LNCaP clone FGC (cell line): ENCODE measurements at regions not wholly inside any gene's neighbourhood (a gene's known extent, or its start where the extent isn't known, plus 50 kb on each side); places are given as distances from the start of the nearest gene placed in this dataset.

Experiments
- DNase-seq: peaks from one replicate; pipeline ENCODE4 v3.0.0-alpha.2; 2011; ENCODE audit warnings: low read depth
- H3K4me3 ChIP-seq: 2 replicates; pipeline ENCODE4 v1.5.1; 2011; ENCODE audit warnings: mild to moderate bottlenecking, low read depth, low read length, control low read depth
- CTCF ChIP-seq: IDR thresholded peaks from 2 replicates; pipeline ENCODE4 v1.5.1; 2012; ENCODE audit warnings: mild to moderate bottlenecking; ENCODE audit not compliant: control insufficient read depth, insufficient read depth; ENCODE audit errors: extremely low read depth

DNA sequence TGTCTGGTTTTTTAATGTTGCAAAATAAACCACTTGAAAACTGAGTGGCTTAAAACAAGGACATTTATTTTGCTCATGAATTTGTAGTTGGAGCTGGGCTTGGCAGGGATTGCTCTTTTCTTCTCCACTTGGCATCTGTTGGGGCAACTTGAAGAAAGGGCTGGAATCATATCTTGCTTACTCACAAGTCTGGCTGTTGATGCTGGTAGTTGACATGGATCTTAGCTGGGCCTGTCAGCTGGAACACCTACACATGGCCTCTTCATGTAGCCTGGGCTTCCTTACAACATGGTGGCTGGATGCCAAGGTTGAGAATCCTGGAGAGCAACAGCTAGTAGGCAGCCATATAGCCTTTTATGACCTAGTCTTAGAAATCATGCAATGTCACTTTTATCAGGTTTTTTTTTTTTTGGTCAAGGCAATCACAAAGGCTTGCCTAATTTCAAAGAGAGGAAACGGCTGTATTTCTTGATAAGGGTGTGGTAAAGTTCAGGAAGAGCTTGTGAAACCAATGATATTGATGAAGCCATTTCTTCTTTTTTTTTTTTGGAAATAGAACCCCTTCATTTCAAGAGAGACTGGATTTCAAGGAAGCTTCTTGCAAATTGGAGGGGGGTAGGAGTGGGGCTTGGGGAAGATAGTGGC lies 262.1 kb downstream of the IL20RB start:
- no peak for DNase-seq
- TF ChIP-seq CTCF: no peak
- no peak overlapping the region for H3K4me3 ChIP-seq

DNA sequence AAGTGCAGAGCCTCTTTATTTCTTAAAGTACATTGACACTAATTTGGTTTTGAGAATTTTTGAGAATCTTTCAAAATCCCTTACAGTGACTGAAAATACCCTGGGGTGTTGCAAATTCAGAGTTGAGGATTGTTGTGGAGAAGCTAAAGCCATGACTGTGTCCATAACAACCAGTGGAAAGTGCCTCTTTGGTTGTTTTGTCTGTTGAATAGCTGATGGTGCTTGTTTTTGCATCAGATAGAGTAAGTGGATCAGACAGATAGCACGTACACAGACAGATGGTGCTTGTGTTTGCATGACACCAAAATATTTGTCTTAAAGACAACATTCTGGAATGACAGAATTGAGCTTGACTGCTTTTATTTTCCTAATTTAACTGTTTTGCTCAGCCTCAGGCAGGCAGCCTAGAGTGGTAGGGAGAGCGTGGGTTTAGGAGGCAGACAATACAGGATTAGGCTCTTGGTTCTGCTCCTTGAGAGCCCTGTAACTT lies 265.0 kb downstream of the IL20RB start:
- no peak overlapping the region for H3K4me3 ChIP-seq
- no peak for DNase-seq
- no peak for TF ChIP-seq CTCF

- no peak for DNase-seq
- H3K4me3 ChIP-seq: no peak overlapping the region
- TF ChIP-seq CTCF: no peak
Measured at GRCh38 chr3:137224464-137224863, 266.7 kb downstream of the IL20RB start.

- no peak for TF ChIP-seq CTCF
- H3K4me3 ChIP-seq: no peak overlapping the region
- no peak for DNase-seq
Measured at GRCh38 chr3:137242836-137243400, 285.1 kb downstream of the IL20RB start.

GRCh38 chr3:137246491-137246890 lies 288.7 kb downstream of the IL20RB start:
- no peak for DNase-seq
- no peak overlapping the region for H3K4me3 ChIP-seq
- no peak for TF ChIP-seq CTCF

GRCh38 chr3:137249311-137249940 lies 291.6 kb downstream of the IL20RB start:
- no peak for DNase-seq
- no peak for TF ChIP-seq CTCF
- H3K4me3 ChIP-seq: no peak overlapping the region
